GM19023 (cell line): ENCODE measurements at regions not wholly inside any gene's neighbourhood (a gene's known extent, or its start where the extent isn't known, plus 50 kb on each side); places are given as distances from the start of the nearest gene placed in this dataset.
"Not testable (repeated sequence)": the region's sequence is repeated elsewhere in the genome, so short reads cannot be mapped to it uniquely, and the experiment has no call there.

Experiments
- ATAC-seq: cut with Tn5 transposase; IDR thresholded peaks from one replicate; pipeline ENCODE4 v1.9.1; 2021; ENCODE audit warnings: mild to moderate bottlenecking, moderate library complexity; ENCODE audit not compliant: unreplicated experiment

DNA sequence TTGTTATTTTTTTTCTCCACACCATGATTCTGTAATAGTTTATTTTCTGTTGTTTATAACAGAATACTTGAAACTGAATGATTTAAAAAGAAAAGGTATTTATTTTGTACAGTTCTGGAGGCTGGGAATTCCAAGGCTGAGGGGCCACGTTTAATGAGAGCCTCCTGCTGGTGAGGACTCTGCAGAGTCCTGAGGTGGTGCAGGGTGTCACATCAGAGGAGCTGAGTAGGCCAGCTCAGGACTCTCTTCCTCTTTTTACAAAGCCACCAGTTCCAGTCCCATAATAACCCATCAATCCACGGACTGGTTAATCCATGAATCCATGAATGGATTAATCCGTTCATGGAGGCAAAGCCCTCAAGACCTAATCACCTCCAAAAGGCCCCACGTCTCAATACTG lies 71.6 kb downstream of the TFAP2A start:
- no peak for ATAC-seq

DNA sequence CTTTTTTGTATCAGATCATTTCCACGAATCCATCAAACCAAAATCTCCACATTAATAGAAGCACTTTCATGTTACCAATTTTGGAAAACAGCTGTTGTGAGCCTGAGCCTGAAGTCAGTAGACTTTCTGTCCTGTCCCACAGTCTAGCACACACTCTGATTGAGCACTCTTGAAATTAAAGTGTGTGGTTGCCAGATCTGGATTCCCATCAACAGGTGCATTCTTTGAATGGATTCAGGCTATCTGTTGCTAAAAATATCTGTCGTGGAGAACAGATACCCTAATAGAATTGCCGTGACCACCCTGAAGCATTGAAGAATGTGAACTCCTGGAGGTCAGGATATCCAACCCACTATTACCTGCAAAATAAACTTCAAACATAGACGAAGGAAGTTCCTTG lies 73.3 kb downstream of the TFAP2A start:
- ATAC-seq, result no peak

DNA sequence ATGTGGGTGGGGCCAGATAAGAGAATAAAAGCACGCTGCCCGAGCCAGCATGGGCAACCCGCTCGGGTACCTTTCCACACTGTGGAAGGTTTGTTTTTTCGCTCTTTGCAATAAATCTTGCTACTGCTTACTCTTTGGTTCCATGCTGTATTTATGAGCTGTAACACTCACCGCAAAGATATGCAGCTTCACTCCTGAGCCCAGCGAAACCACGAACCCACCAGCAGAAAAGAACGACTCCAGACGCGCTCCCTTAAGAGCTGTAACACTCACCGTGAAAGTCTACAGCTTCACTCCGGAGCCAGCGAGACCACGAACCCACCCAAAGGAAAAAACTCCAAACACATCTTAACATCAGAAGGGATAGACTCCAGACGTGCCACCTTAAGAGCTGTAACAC lies 76.7 kb downstream of the TFAP2A start:
- ATAC-seq, result no peak

DNA sequence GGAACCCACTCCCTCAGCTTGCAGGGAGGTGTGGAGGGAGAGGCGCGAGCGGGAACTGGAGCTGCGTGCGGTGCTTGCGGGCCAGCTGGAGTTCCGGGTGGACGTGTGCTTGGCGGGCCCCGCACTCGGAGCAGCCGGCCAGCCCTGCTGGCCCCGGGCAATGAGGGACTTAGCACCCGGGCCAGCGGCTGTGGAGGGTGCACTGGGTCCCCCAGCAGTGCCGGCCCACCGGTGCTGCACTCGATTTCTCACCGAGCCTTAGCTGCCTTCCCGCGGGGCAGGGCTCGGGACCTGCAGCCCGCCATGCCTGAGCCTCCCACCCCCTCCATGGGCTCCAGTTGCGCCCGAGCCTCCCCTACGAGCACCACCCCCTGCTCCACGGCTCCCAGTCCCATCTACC lies 77.5 kb downstream of the TFAP2A start:
- not testable (repeated sequence) for ATAC-seq

GRCh38 chr6:10332111-10332510 lies 82.8 kb downstream of the TFAP2A start:
- ATAC-seq, result no peak

GRCh38 chr6:10331334-10331968 lies 83.4 kb downstream of the TFAP2A start:
- no peak for ATAC-seq

DNA sequence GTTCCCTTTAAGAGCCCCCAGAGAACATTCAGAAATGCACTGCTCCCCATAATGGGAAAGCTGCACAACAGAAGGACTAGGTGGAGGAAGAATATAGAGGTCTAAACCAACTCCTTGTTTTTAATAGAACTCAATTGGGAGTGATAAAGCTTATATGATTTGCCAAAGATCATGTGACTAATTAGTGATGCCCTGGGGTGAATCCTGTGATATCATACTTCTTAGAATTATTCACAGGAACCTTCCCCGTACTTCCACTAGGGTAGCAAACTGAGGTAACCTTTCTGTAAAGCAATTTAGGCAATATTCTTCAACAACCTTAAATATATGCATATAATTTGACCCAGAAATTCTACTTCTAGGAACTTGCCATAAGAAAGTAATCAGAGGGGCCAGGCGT lies 84.4 kb downstream of the TFAP2A start:
- ATAC-seq, result no peak

GRCh38 chr6:10323018-10323417 lies 91.9 kb downstream of the TFAP2A start:
- ATAC-seq, result no peak

- no peak for ATAC-seq
These were observed 94.6 kb downstream of the TFAP2A start for GRCh38 chr6:10320291-10320690.

DNA sequence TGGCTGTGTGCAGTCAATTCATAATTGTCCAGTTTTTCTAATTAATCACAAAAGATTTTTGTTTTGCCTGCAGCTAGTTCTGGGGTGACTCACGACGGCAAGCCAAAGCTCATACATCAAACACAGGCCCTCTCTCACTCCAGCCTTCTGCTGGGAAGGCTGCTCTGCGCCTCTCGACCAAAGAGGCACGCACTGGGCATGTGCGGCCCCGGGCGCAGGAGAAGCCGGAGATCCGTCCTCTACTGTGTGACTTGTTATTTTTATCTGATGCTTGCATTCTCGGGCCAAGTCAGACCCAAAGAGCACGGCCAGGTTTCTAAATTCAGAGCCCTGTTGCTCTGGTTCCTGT lies 98.5 kb downstream of the TFAP2A start:
- no peak for ATAC-seq

GRCh38 chr6:10315658-10316372 lies 99.1 kb downstream of the TFAP2A start:
- ATAC-seq, result no peak

DNA sequence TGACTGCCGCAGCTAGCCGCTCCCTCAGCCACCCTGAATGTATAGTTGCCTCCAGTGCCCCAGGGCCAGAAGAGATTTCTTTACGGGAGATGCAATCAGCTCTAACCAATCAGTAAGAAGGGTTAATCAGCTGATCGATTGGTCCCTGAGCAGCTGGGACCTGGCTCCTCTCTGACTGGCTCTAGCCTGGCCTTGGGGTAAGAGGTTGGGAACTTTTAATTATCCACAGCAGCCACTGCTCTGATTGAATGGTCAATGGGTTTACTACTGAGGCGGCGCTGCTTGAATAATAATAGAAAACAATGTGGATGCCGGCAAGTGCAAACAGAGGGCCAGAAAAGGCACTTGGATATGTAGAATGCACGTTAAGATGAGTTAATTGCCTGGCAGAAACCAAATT lies 99.8 kb downstream of the TFAP2A start:
- ATAC-seq, result no peak

GRCh38 chr6:10314163-10314955 lies 100.5 kb downstream of the TFAP2A start:
- no peak for ATAC-seq

DNA sequence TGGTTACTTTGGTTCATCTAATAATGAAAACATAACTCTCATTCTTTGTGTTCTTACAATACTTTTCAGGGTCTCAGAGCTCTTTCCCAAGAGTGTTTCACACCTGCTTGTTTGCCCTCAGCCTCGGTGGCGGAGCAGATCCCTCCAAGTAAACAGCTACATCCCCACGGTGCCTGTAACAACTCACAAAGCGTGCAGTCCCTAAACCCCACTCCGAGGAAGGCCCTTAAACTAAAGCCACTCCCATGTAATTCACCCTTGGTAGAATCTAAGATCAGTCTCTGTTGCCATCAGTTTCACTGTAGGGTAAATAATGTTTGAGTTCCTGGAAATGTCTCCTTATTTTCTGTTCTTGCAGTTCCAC lies 101.1 kb downstream of the TFAP2A start:
- ATAC-seq, result no peak

DNA sequence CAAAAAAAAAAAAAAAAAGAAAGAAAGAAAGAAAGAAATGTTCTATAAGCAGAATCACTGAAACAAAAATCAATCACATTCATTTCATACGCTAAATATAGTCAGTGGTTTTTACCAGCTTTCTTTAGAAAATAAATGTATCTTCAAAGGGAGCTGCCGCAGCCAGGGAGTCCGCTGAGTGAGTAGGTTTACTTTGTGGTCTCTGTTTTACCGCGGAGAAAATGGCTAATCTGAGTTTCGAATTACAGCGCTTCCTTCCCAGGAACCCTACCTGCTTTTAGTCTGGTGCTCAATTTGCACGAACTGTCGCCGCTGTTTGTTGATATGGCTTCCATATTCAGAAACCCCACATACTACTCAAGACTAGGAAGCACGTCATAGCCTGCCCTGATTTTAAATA lies 102.4 kb downstream of the TFAP2A start:
- ATAC-seq, result no peak

DNA sequence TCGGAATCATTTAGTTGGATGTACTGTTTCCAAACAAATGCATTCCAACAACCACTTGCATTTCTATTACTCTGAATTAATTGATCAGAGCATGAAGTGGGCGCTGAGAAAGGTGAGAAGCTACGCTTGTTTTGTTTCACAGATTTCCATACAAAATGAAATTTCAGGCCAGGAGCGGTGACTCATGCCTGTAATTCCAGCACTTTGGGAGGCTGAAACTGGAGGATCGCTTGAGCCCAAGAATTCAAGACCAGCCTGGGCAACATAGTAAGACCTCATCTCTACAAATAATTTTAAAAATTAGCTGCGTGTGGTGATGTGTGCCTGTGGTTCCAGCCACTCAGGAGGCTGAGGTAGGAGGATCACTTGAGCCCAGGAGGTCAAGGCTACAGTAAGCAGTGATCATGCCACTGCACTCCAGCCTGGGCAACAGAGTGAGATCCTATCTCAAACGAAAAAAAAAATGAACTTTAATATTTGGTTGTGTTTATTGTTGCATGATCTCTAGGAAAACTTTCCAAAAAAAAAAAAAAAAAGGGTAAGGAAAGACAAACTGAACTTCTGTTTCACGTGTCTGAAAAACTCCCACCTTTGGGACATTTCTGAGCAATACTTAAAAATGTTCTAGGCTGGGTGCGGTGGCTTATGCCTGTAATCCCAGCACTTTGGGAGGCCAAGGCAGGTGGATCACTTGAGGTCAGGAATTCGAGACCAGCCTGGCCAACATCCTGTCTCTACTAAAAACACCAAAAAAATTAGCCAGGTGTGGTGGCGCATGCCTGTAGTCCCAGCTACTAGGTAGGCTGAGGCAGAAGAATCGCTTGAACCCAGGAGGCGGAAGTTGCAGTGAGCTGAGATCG lies 103.1 kb downstream of the TFAP2A start:
- not testable (repeated sequence) for ATAC-seq

- no peak for ATAC-seq
These were observed 104.0 kb downstream of the TFAP2A start for GRCh38 chr6:10310826-10311225.

DNA sequence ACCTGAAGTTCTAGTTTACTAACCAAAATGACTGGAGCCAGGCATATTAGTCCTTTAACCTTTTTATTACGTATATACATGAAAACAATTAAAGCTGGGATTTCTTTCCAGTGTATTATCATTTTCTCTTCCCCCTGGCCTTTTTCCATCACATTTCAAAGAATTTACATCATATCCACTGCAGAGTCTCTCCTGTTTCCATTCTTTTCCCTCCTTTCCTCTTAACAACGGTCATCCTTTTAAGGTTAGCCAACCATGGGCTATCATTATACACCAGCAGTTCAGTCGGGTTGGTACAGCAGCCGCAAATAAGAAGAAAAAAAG lies 104.6 kb downstream of the TFAP2A start:
- ATAC-seq, result no peak

DNA sequence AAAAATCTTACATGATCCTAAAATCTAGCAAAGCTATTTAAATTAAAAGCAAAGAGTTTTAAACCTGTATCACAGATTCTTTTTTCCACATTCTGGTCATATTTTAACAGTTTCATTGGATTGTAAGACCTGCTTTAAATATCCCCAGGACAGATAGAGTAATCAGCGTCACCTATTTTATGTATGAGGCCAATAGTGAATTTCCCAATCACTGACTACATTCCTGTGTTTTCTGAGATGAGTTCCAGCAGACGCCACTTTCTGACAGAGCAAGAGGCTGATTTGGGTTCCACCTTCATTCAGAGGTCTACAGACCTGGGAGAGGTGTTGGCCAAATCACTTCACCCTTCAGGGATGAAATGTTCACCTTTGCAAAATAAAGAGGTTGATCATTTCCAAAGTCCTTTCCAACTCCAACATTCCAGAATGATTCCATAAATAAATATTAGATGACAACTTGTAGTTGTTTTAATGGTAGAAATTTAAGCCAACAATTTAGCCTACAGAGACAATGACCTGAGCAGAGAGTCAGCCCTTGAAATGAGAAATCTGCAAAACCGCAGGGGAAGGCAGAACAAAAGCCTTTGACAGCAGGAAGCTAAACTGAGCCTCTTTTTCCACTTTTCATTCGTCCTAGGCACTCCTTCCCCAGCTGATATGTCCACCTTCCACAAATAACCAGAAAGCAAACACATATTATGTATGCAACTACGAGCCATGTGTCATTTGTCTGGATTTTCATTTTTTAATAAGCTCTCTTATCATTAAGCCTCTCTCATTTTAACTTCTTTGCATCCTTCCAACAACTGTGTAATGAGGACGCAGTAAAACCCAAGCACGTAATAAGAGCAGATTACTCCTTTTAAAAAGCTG lies 105.2 kb downstream of the TFAP2A start:
- no peak for ATAC-seq

GRCh38 chr6:10307476-10307875 lies 107.4 kb downstream of the TFAP2A start:
- no peak for ATAC-seq
